GM12878 (cell line): ENCODE measurements at regions not wholly inside any gene's neighbourhood (a gene's known extent, or its start where the extent isn't known, plus 50 kb on each side); places are given as distances from the start of the nearest gene placed in this dataset.

Source experiments
- ATAC-seq: fragments of 200-7000 bp; cut with Tn5 transposase; 3 replicates; pipeline ENCODE4 v1.9.1; 2020; ENCODE audit warnings: mild to moderate bottlenecking, moderate library complexity
- BruUV-seq: library from RNA; stranded (reverse); fragments of 400-500 nt; replicated peaks from 2 replicates; lab custom pipeline; 2021; lab: Mats Ljungman, UMichigan
- CTCF ChIA-PET: fragments of 300-600 bp; sonication (Branson Sonifier 250); formaldehyde crosslinking; extraction: SDS; loops from one replicate; lab custom pipeline; 2021; ENCODE audit warnings: inconsistent platforms; lab: Yijun Ruan, JAX
- POLR2A ChIA-PET: fragments of 350-600 bp; formaldehyde crosslinking; extraction: SDS; loops from one replicate; lab custom pipeline; 2021; ENCODE audit warnings: inconsistent platforms; lab: Charles Lee
- RAD21 ChIA-PET: fragments of 300-600 bp; sonication (Branson Sonifier 250); formaldehyde crosslinking; loops from one replicate; lab custom pipeline; 2023; ENCODE audit warnings: antibody characterized with exemption; ENCODE audit not compliant: unreplicated experiment; lab: Charles Lee
- SMC1A ChIA-PET: fragments of 300-600 bp; sonication (Branson Sonifier 250); formaldehyde crosslinking; loops from one replicate; lab custom pipeline; 2023; ENCODE audit not compliant: unreplicated experiment, uncharacterized antibody; lab: Charles Lee
- DNase-seq: peaks from one replicate; pipeline ENCODE4 v3.0.0-alpha.2; 2011; ENCODE audit warnings: low read depth, low spot score
- FAIRE-seq: peaks from 3 replicates; lab custom pipeline; 2011; peaks lifted over from hg19 to GRCh38; lab: Jason Lieb, UNC
- H2AFZ ChIP-seq: 2 replicates; pipeline ENCODE4 v1.6.0; 2011; ENCODE audit warnings: low read depth, low read length, control low read depth; ENCODE audit not compliant: control insufficient read depth
- H3K27ac ChIP-seq: 2 replicates; pipeline ENCODE4 v1.5.1; 2011; ENCODE audit warnings: control low read depth; ENCODE audit not compliant: control insufficient read depth, insufficient read depth
- H3K27me3 ChIP-seq, 2 experiments: replicated peaks in 1 of 2; 2 replicates each; pipeline versions ENCODE4 v1.6.0 to v1.6.1; 2011; ENCODE audit warnings: low read length in 1 of 2; ENCODE audit not compliant: control insufficient read depth in 2 of 2, insufficient read depth in 2 of 2
- H3K36me3 ChIP-seq, 2 experiments: 2 replicates each; pipeline ENCODE4 v1.5.1; 2011; ENCODE audit warnings: low read length in 1 of 2; ENCODE audit not compliant: control insufficient read depth in 2 of 2, insufficient read depth in 2 of 2
- H3K4me1 ChIP-seq: 2 replicates; pipeline ENCODE4 v1.6.1; 2011; ENCODE audit warnings: mild to moderate bottlenecking, low read length, moderate library complexity, mixed read lengths; ENCODE audit not compliant: control insufficient read depth, insufficient read depth
- H3K4me2 ChIP-seq: 2 replicates; pipeline ENCODE4 v1.6.0; 2011; ENCODE audit warnings: control low read depth; ENCODE audit not compliant: control insufficient read depth, insufficient read depth
- H3K4me3 ChIP-seq: fragments of 200-600 bp; sonication (generic); 2 replicates; pipeline ENCODE4 v1.5.1; 2016
- H3K79me2 ChIP-seq: 2 replicates; pipeline ENCODE4 v1.6.0; 2011; ENCODE audit warnings: low read length; ENCODE audit not compliant: control insufficient read depth, insufficient read depth
- H3K9ac ChIP-seq: 2 replicates; pipeline ENCODE4 v1.8.0; 2011; ENCODE audit warnings: low read length, control low read depth, mixed read lengths; ENCODE audit not compliant: control insufficient read depth, insufficient read depth
- H3K9me3 ChIP-seq: replicated peaks from 3 replicates; pipeline ENCODE4 v1.5.1; 2011; ENCODE audit warnings: mild to moderate bottlenecking, low read length; ENCODE audit not compliant: control insufficient read depth, insufficient read depth
- H4K20me1 ChIP-seq: 2 replicates; pipeline ENCODE4 v1.6.0; 2011; ENCODE audit not compliant: control insufficient read depth, insufficient read depth
- CBX3 ChIP-seq: fragments of 200-600 bp; sonication (generic); IDR thresholded peaks from 2 replicates; pipeline ENCODE4 v1.6.1; 2016; ENCODE audit warnings: low read depth, borderline replicate concordance
- CREM ChIP-seq: IDR thresholded peaks from 2 replicates; pipeline ENCODE4 v1.6.1; 2014; ENCODE audit warnings: antibody characterized with exemption, low read depth
- E2F8 ChIP-seq: fragments of 450-650 bp; IDR thresholded peaks from 2 replicates; pipeline ENCODE4 v1.6.1; 2018; ENCODE audit warnings: mild to moderate bottlenecking, low read depth, moderate library complexity; ENCODE audit not compliant: partially characterized antibody
- EP300 ChIP-seq, 2 experiments: fragments of 150-350 bp in 1 of 2; IDR thresholded peaks; 2 replicates each; pipeline ENCODE4 v1.6.1; 2011 to 2012; ENCODE audit warnings: low read depth in 2 of 2, low read length in 2 of 2, borderline replicate concordance in 1 of 2, improper control_type of control experiment in 1 of 2, inconsistent platforms in 1 of 2; ENCODE audit not compliant: control insufficient read depth in 1 of 2
- GATAD2B ChIP-seq: fragments of 450-650 bp; conservative IDR thresholded peaks from 2 replicates; pipeline ENCODE4 v1.6.1; 2017; ENCODE audit warnings: low read depth, mild to moderate bottlenecking, moderate library complexity
- KAT2A ChIP-seq: conservative IDR thresholded peaks from 2 replicates; pipeline ENCODE4 v1.6.1; 2011; ENCODE audit warnings: low read depth, low read length; ENCODE audit not compliant: control insufficient read depth
- SREBF1 ChIP-seq: IDR thresholded peaks from 2 replicates; pipeline ENCODE4 v1.6.1; 2012; ENCODE audit warnings: mild to moderate bottlenecking, low read length
- TBL1XR1 ChIP-seq: IDR thresholded peaks from 2 replicates; pipeline ENCODE4 v1.6.1; 2012; ENCODE audit warnings: low read depth, low read length, improper control_type of control experiment
- TCF7 ChIP-seq: IDR thresholded peaks from 2 replicates; pipeline ENCODE4 v1.6.1; 2014; ENCODE audit warnings: antibody characterized with exemption, borderline replicate concordance
- YBX1 ChIP-seq: fragments of 450-650 bp; IDR thresholded peaks from 2 replicates; pipeline ENCODE4 v1.6.1; 2016; ENCODE audit warnings: antibody characterized with exemption
- ZNF217 ChIP-seq: fragments of 450-650 bp; IDR thresholded peaks from 2 replicates; pipeline ENCODE4 v1.6.1; 2017; ENCODE audit warnings: antibody characterized with exemption, mild to moderate bottlenecking
- WGBS: methylation state at CpG from one replicate; pipeline ENCODE4 v1.1.6; 2016; ENCODE audit warnings: low lambda C conversion rate; ENCODE audit not compliant: insufficient replicate concordance, insufficient coverage; ENCODE audit errors: missing lambda C conversion rate; 5-methylcytosine and 5-hydroxymethylcytosine counted together
- in situ Hi-C: fragments of 300-500 bp; cut with MboI; formaldehyde crosslinking; loops from 9 replicates; pipeline ENCODE4 v1.14.3; 2018; ENCODE audit warnings: mixed read lengths
- intact Hi-C: fragments of 100-400 bp; cut with micrococcal nuclease; formaldehyde crosslinking; loops from one replicate; pipeline ENCODE4 v1.14.2; 2022; ENCODE audit not compliant: unreplicated experiment

DNA sequence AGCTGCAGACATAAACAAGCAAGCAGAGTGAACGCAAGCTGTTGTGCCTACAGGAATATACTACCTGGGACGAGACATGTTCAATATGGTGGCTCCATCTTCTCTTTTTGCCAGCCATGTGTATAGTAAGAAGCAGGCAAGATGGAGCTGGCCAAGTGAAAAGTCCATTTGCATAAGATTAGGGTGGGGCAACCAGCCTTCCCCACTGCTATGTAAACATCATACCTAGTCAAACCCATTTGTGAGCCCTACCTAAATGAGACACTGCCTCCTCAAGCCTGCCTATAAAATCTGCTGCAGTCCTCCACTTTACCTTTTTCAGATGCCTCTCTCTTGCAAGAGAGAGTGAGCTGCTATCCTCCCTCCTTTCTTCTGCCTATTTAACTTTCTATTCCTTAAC lies 370.1 kb upstream of the PMFBP1 start:
- RAD21 ChIA-PET = no interaction called here
- Histone ChIP-seq H3K9ac (no peak overlapping the region), H3K36me3 (no peaks in the 10 kb centered on the region), H3K27ac (no peak overlapping the region), H3K4me3 (no peak overlapping the region), H4K20me1 (no peaks in the 10 kb centered on the region), H3K4me2 (no peak overlapping the region), H3K27me3 (no peaks in the 10 kb centered on the region), H2AFZ (no peak overlapping the region), H3K79me2 (no peaks in the 10 kb centered on the region), H3K9me3 (no peaks in the 10 kb centered on the region), H3K4me1 (no peaks in the 10 kb centered on the region)
- in situ Hi-C loops = no loop called here
- no peak for ATAC-seq
- DNase-seq = no peak
- intact Hi-C loops = no loop called here
- CTCF ChIA-PET = interaction anchor here (1.2 kb wide), 1 partner anchor 16 kb away, joined by 3 read pairs; no protein-coding TSS in a partner anchor
- WGBS = 100% methylated on average over 2 of the region's 2 CpGs
- no peak for TF ChIP-seq YBX1
- TF ChIP-seq ZNF217 = no peak
- TF ChIP-seq GATAD2B = no peak
- no peak for TF ChIP-seq CBX3
- no peak for TF ChIP-seq KAT2A
- TF ChIP-seq CREM = no peak
- TF ChIP-seq EP300 (IDR thresholded peaks at IDR 0.05; ENCODE audit: borderline replicate concordance in 1 of 2, control insufficient read depth in 1 of 2, low read depth in 2 of 2, low read length in 2 of 2) = no peak
- TF ChIP-seq TCF7 = no peak
- no peak for TF ChIP-seq SREBF1
- no peak for TF ChIP-seq TBL1XR1
- no peak for TF ChIP-seq E2F8
- BruUV-seq = no TSS peak
- SMC1A ChIA-PET = interaction anchor here (1.6 kb wide), 1 partner anchor 17 kb away, joined by 4 read pairs; no protein-coding TSS in a partner anchor
- no peak for FAIRE-seq
- POLR2A ChIA-PET = no interaction called here
